NB4 (cell line): ENCODE measurements at regions not wholly inside any gene's neighbourhood (a gene's known extent, or its start where the extent isn't known, plus 50 kb on each side); places are given as distances from the start of the nearest gene placed in this dataset.

ENCODE experiments used
- DNase-seq: peaks from one replicate; pipeline ENCODE4 v3.0.0; 2010; ENCODE audit warnings: low read depth
- H3K4me3 ChIP-seq: one replicate; pipeline ENCODE4 v1.5.1; 2011; ENCODE audit warnings: mild to moderate bottlenecking, low read depth, low read length, moderate library complexity
- CTCF ChIP-seq: IDR thresholded peaks from one replicate; pipeline ENCODE4 v1.5.1; 2012; ENCODE audit warnings: low read depth, low read length
- MAX ChIP-seq: IDR thresholded peaks from 2 replicates; pipeline ENCODE4 v1.6.1; 2011; ENCODE audit warnings: low read depth, low read length
- MYC ChIP-seq: IDR thresholded peaks from 2 replicates; pipeline ENCODE4 v1.6.1; 2011; ENCODE audit warnings: low read depth, low read length
- POLR2A ChIP-seq: IDR thresholded peaks from 2 replicates; pipeline ENCODE4 v1.6.1; 2011; ENCODE audit warnings: mild to moderate bottlenecking; ENCODE audit not compliant: insufficient read length; ENCODE audit errors: extremely low read depth

GRCh38 chr4:8745826-8746225, 125.8 kb downstream of the HMX1 start:
- no peak overlapping the region for H3K4me3 ChIP-seq
- TF ChIP-seq POLR2A: no peak
- no peak for TF ChIP-seq MAX
- no peak for TF ChIP-seq CTCF
- TF ChIP-seq MYC: no peak
- DNase-seq: no peak

GRCh38 chr4:8745005-8745790, 126.4 kb downstream of the HMX1 start:
- TF ChIP-seq MAX (no peak), CTCF (no peak), MYC (no peak), POLR2A (no peak)
- no peak overlapping the region for H3K4me3 ChIP-seq
- DNase-seq: no peak

GRCh38 chr4:8744083-8744805, 127.4 kb downstream of the HMX1 start:
- no peak overlapping the region for H3K4me3 ChIP-seq
- DNase-seq: no peak
- no peak for TF ChIP-seq MYC
- TF ChIP-seq CTCF: no peak
- no peak for TF ChIP-seq POLR2A
- no peak for TF ChIP-seq MAX

- no peak overlapping the region for H3K4me3 ChIP-seq
- no peak for DNase-seq
- no peak for TF ChIP-seq CTCF
- TF ChIP-seq MAX: no peak
- no peak for TF ChIP-seq POLR2A
- TF ChIP-seq MYC: no peak
Measured at GRCh38 chr4:8742546-8742945, 129.1 kb downstream of the HMX1 start.

- no peak for DNase-seq
- no peak for TF ChIP-seq MYC
- TF ChIP-seq CTCF: no peak
- TF ChIP-seq MAX: no peak
- H3K4me3 ChIP-seq: no peak overlapping the region
Measured at GRCh38 chr4:8741513-8742226, 130.0 kb downstream of the HMX1 start.
